Transverse colon (tissue), 4 donors: ENCODE measurements at regions not wholly inside any gene's neighbourhood (a gene's known extent, or its start where the extent isn't known, plus 50 kb on each side); places are given as distances from the start of the nearest gene placed in this dataset.

Experiments
- EP300 ChIP-seq: sonication (generic); formaldehyde crosslinking; IDR thresholded peaks from one replicate; pipeline ENCODE4 v1.6.1; 2017; ENCODE audit warnings: antibody characterized with exemption, low read depth
- POLR2A ChIP-seq: fragments of 450-650 bp; IDR thresholded peaks from one replicate; pipeline ENCODE4 v1.6.1; 2016; ENCODE audit warnings: antibody characterized with exemption, mild to moderate bottlenecking, moderate library complexity
- POLR2AphosphoS5 ChIP-seq, 3 donors: sonication (generic); formaldehyde crosslinking; IDR thresholded peaks; one replicate each; pipeline ENCODE4 v1.6.1; 2016; ENCODE audit warnings: antibody characterized with exemption in 3 of 3
- TF ChIP-seq, protein P1 (sequence below), 5 experiments: fragments of 200-600 bp in 3 of 5; fragments of 450-650 bp in 2 of 5; sonication (generic) in 3 of 5; IDR thresholded peaks; 1 replicate in 2 of 5; 2 replicates in 3 of 5; pipeline ENCODE4 v1.5.1; 2016 to 2017; ENCODE audit warnings: antibody characterized with exemption in 5 of 5, inconsistent platforms in 3 of 5, mild to moderate bottlenecking in 2 of 5, moderate library complexity in 1 of 5

DNA sequence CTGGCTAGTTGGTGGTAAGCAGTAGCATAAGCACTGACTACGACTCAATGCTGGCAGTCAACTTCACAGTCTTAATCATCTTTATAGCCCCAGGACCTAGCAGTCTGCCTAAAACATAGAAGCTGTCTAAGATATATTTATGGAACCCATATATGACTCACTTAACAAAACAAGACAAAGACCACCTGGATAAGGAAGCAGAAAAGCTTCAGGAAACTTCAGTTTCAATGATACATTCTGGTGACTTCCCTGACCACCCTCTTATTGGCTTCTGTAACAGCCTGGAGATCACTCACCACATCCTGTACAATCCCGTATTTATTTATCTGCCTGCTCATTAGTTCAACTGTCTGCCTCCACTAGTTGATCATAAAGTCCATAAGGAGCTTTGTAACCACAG, 95.5 kb downstream of the PMP22 start:
- TF ChIP-seq EP300 (no peak), POLR2AphosphoS5 (IDR thresholded peaks at IDR 0.05) (no peak), POLR2A (no peak)
- TF ChIP-seq, protein P1, sequence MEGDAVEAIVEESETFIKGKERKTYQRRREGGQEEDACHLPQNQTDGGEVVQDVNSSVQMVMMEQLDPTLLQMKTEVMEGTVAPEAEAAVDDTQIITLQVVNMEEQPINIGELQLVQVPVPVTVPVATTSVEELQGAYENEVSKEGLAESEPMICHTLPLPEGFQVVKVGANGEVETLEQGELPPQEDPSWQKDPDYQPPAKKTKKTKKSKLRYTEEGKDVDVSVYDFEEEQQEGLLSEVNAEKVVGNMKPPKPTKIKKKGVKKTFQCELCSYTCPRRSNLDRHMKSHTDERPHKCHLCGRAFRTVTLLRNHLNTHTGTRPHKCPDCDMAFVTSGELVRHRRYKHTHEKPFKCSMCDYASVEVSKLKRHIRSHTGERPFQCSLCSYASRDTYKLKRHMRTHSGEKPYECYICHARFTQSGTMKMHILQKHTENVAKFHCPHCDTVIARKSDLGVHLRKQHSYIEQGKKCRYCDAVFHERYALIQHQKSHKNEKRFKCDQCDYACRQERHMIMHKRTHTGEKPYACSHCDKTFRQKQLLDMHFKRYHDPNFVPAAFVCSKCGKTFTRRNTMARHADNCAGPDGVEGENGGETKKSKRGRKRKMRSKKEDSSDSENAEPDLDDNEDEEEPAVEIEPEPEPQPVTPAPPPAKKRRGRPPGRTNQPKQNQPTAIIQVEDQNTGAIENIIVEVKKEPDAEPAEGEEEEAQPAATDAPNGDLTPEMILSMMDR (IDR thresholded peaks at IDR 0.05), result no peak
